ENCODE measurements at regions not wholly inside any gene's neighbourhood (a gene's known extent, or its start where the extent isn't known, plus 50 kb on each side); places are given as distances from the start of the nearest gene placed in this dataset.

- no peak for TF ChIP-seq TEAD4 (CRISPR knock-in tag; IDR thresholded peaks at IDR 0.05)
- TF ChIP-seq MAX (CRISPR knock-in tag; IDR thresholded peaks at IDR 0.05), result no peak
- no peak for TF ChIP-seq MXD4 (CRISPR knock-in tag; IDR thresholded peaks at IDR 0.05; ENCODE audit: borderline replicate concordance)
- TF ChIP-seq NFATC4 (CRISPR knock-in tag; IDR thresholded peaks at IDR 0.05), result no peak
- TF ChIP-seq TCF7 (CRISPR knock-in tag; IDR thresholded peaks at IDR 0.05; ENCODE audit: low read depth), result no peak
- no peak for TF ChIP-seq GABPB1 (CRISPR knock-in tag; IDR thresholded peaks at IDR 0.05)
Observed at GRCh38 chr5:81908771-81909170, 63.1 kb upstream of the ATG10 start (continued).

GRCh38 chr5:81908044-81908443 is 63.8 kb upstream of the ATG10 start:
- H3K36me3 Mint-ChIP-seq, result no peaks in the 10 kb centered on the region
- H3K4me1 Mint-ChIP-seq, result peaks cover 16% of the 10 kb centered on the region
- no peak overlapping the region for H3K4me3 Mint-ChIP-seq
- no peaks in the 10 kb centered on the region for H3K9me3 Mint-ChIP-seq
- ChIA-PET CTCF (no interaction called here), POLR2A (no interaction called here)
- H3K27ac Mint-ChIP-seq, result no peak overlapping the region
- no peak for DNase-seq (ENCODE audit: low spot score)
- no peak for ATAC-seq
- TF ChIP-seq PREB (CRISPR knock-in tag; IDR thresholded peaks at IDR 0.05; ENCODE audit: borderline replicate concordance) (no peak), NFATC4 (CRISPR knock-in tag; IDR thresholded peaks at IDR 0.05) (no peak), ZNF423 (CRISPR knock-in tag; IDR thresholded peaks at IDR 0.05) (no peak), IRF1 (CRISPR knock-in tag; IDR thresholded peaks at IDR 0.05) (no peak), MYBL2 (CRISPR knock-in tag; IDR thresholded peaks at IDR 0.05) (no peak), MAX (CRISPR knock-in tag; IDR thresholded peaks at IDR 0.05) (no peak), AR (CRISPR knock-in tag; IDR thresholded peaks at IDR 0.05) (no peak), GRHL2 (CRISPR knock-in tag; IDR thresholded peaks at IDR 0.05; ENCODE audit: insufficient replicate concordance, severe bottlenecking) (no peak), ETV6 (CRISPR knock-in tag; IDR thresholded peaks at IDR 0.05) (no peak), STAT6 (CRISPR knock-in tag; conservative IDR thresholded peaks at IDR 0.05; ENCODE audit: low read depth) (no peak), ESRRA (CRISPR knock-in tag; IDR thresholded peaks at IDR 0.05; ENCODE audit: borderline replicate concordance) (no peak), NR3C1 (CRISPR knock-in tag; conservative IDR thresholded peaks at IDR 0.05; ENCODE audit: low read depth) (no peak), TEAD4 (CRISPR knock-in tag; IDR thresholded peaks at IDR 0.05) (no peak), NFE2L1 (CRISPR knock-in tag; IDR thresholded peaks at IDR 0.05) (no peak), SMAD4 (CRISPR knock-in tag; IDR thresholded peaks at IDR 0.05) (no peak), AFF4 (CRISPR knock-in tag; IDR thresholded peaks at IDR 0.05; ENCODE audit: borderline replicate concordance) (no peak), SP1 (CRISPR knock-in tag; conservative IDR thresholded peaks at IDR 0.05) (no peak), FOXJ3 (CRISPR knock-in tag; IDR thresholded peaks at IDR 0.05; ENCODE audit: borderline replicate concordance) (no peak)
- no peaks in the 10 kb centered on the region for H3K27me3 Mint-ChIP-seq (ENCODE audit: low read depth)

All from WTC11 (cell line).